NCI-H1694 (cell line): ENCODE measurements at regions not wholly inside any gene's neighbourhood (a gene's known extent, or its start where the extent isn't known, plus 50 kb on each side); places are given as distances from the start of the nearest gene placed in this dataset.

ENCODE experiments used
- DNase-seq: peaks from one replicate; lab custom pipeline; 2025; lab: John Stamatoyannopoulos, UW

- DNase-seq, result no peak
Measured at GRCh38 chr2:12168791-12169388, 422.5 kb downstream of the LPIN1 start.

- no peak for DNase-seq
Measured at GRCh38 chr2:12169721-12170120, 423.3 kb downstream of the LPIN1 start.

GRCh38 chr2:12170121-12170520, 423.7 kb downstream of the LPIN1 start:
- DNase-seq, result no peak

GRCh38 chr2:12173271-12173942, 427.0 kb downstream of the LPIN1 start:
- no peak for DNase-seq

- DNase-seq, result no peak
Measured at GRCh38 chr2:12173943-12174340, 427.5 kb downstream of the LPIN1 start.

GRCh38 chr2:12175323-12175722, 428.9 kb downstream of the LPIN1 start:
- DNase-seq, result no peak

- no peak for DNase-seq
Measured at GRCh38 chr2:12176623-12177454, 430.4 kb downstream of the LPIN1 start.

- no peak for DNase-seq
Measured at GRCh38 chr2:12177455-12178288, 431.2 kb downstream of the LPIN1 start.

- DNase-seq, result no peak
Measured at GRCh38 chr2:12178289-12179080, 432.1 kb downstream of the LPIN1 start.

GRCh38 chr2:12180031-12180430, 433.6 kb downstream of the LPIN1 start:
- DNase-seq, result no peak

- DNase-seq, result no peak
Measured at GRCh38 chr2:12183032-12183645, 436.7 kb downstream of the LPIN1 start.

GRCh38 chr2:12192762-12193161, 446.3 kb downstream of the LPIN1 start:
- no peak for DNase-seq

- no peak for DNase-seq
Measured at GRCh38 chr2:12194968-12195367, 448.5 kb downstream of the LPIN1 start.

GRCh38 chr2:12196495-12196894, 450.1 kb downstream of the LPIN1 start:
- DNase-seq, result no peak

GRCh38 chr2:12197133-12197532, 450.7 kb downstream of the LPIN1 start:
- DNase-seq, result no peak

- no peak for DNase-seq
Measured at GRCh38 chr2:12199491-12200211, 453.2 kb downstream of the LPIN1 start.

- no peak for DNase-seq
Measured at GRCh38 chr2:12201369-12201768, 454.9 kb downstream of the LPIN1 start.

- no peak for DNase-seq
Measured at GRCh38 chr2:12202313-12203075, 456.1 kb downstream of the LPIN1 start.

- DNase-seq, result no peak
Measured at GRCh38 chr2:12203528-12203927, 457.1 kb downstream of the LPIN1 start.
